K562 (cell line): ENCODE measurements at regions not wholly inside any gene's neighbourhood (a gene's known extent, or its start where the extent isn't known, plus 50 kb on each side); places are given as distances from the start of the nearest gene placed in this dataset.

ENCODE experiments used
- ATAC-seq: fragments of 200-7000 bp; cut with Tn5 transposase; 3 replicates; pipeline ENCODE4 v1.9.1; 2020; ENCODE audit warnings: moderate library complexity
- BruUV-seq: library from RNA; stranded (reverse); fragments of 400-500 nt; replicated peaks from 2 replicates; lab custom pipeline; 2021; lab: Mats Ljungman, UMichigan
- CTCF ChIA-PET: fragments of 300-600 bp; formaldehyde crosslinking; extraction: SDS; loops from one replicate; lab custom pipeline; 2021; ENCODE audit warnings: low intra/inter-chr PET ratio; lab: Yijun Ruan, JAX
- POLR2A ChIA-PET: fragments of 300-600, 350-650 bp; sonication (Branson Sonifier 250); formaldehyde crosslinking; extraction: SDS; loops from one replicate; lab custom pipeline; 2021; ENCODE audit warnings: antibody characterized with exemption, inconsistent platforms; lab: Yijun Ruan, JAX
- DNase-seq, 4 experiments: peaks; one replicate each; pipeline versions ENCODE4 v3.0.0 to v3.0.0-alpha.2; 2011 to 2018; ENCODE audit warnings: low spot score in 3 of 4, mixed read lengths in 3 of 4; ENCODE audit errors: extremely low read depth in 1 of 4
- FAIRE-seq: peaks from 2 replicates; lab custom pipeline; 2011; peaks lifted over from hg19 to GRCh38; lab: Jason Lieb, UNC
- H2AFZ ChIP-seq: 2 replicates; pipeline ENCODE4 v1.6.0; 2011; ENCODE audit warnings: low read depth, low read length, control low read depth, inconsistent platforms
- H3K27ac ChIP-seq: fragments of 200-600 bp; 3 replicates; pipeline ENCODE4 v1.8.0; 2011; ENCODE audit warnings: low read depth, mild to moderate bottlenecking, control low read depth, inconsistent platforms, low read length, moderate library complexity, mixed read lengths; ENCODE audit errors: extremely low read depth
- H3K27me3 ChIP-seq, 2 experiments: fragments of 300-600 bp in 1 of 2; 2 replicates in 1 of 2; 3 replicates in 1 of 2; pipeline versions ENCODE4 v1.6.0 to v1.8.0; 2011; ENCODE audit warnings: inconsistent platforms in 2 of 2, low read length in 2 of 2, mild to moderate bottlenecking in 1 of 2, mixed read lengths in 1 of 2, moderate library complexity in 1 of 2; ENCODE audit not compliant: control insufficient read depth in 2 of 2, insufficient read depth in 2 of 2
- H3K36me3 ChIP-seq: fragments of 300-600 bp; 3 replicates; pipeline ENCODE4 v1.8.0; 2011; ENCODE audit warnings: mild to moderate bottlenecking, low read length, inconsistent platforms; ENCODE audit not compliant: control insufficient read depth, insufficient read depth
- H3K4me1 ChIP-seq, 2 experiments: fragments of 200-600 bp in 1 of 2; replicated peaks in 1 of 2; 2 replicates in 1 of 2; 3 replicates in 1 of 2; pipeline versions ENCODE4 v1.5.1 to v1.8.0; 2011; ENCODE audit warnings: inconsistent platforms in 2 of 2, low read length in 2 of 2, mild to moderate bottlenecking in 1 of 2, mixed read lengths in 1 of 2, moderate library complexity in 1 of 2; ENCODE audit not compliant: control insufficient read depth in 2 of 2, insufficient read depth in 2 of 2
- H3K4me2 ChIP-seq: 2 replicates; pipeline ENCODE4 v1.6.1; 2011; ENCODE audit warnings: low read length, control low read depth, inconsistent platforms, mixed read lengths; ENCODE audit not compliant: insufficient read depth
- H3K4me3 ChIP-seq: fragments of 200-600 bp; sonication (generic), shearing (Covaris generic); 2 replicates; pipeline ENCODE4 v1.5.1; 2016; ENCODE audit warnings: control low read depth, inconsistent platforms
- H3K79me2 ChIP-seq: fragments of 200-600 bp; 3 replicates; pipeline ENCODE4 v1.8.0; 2011; ENCODE audit warnings: low read length, inconsistent platforms; ENCODE audit not compliant: control insufficient read depth, insufficient read depth
- H3K9ac ChIP-seq, 2 experiments: 2 replicates each; pipeline versions ENCODE4 v1.6.0 to v1.6.1; 2011; ENCODE audit warnings: low read depth in 2 of 2, low read length in 2 of 2, control low read depth in 1 of 2, inconsistent platforms in 1 of 2, mild to moderate bottlenecking in 1 of 2, mixed read lengths in 1 of 2; ENCODE audit not compliant: insufficient read depth in 1 of 2
- H3K9me1 ChIP-seq: one replicate; pipeline ENCODE4 v1.6.0; 2011; ENCODE audit warnings: inconsistent platforms, mild to moderate bottlenecking, low read length, moderate library complexity; ENCODE audit not compliant: control insufficient read depth, insufficient read depth
- H3K9me3 ChIP-seq: replicated peaks from 2 replicates; pipeline ENCODE4 v1.5.1; 2011; ENCODE audit warnings: low read depth, low read length, inconsistent platforms; ENCODE audit not compliant: control insufficient read depth, insufficient read depth
- H4K20me1 ChIP-seq: replicated peaks from 2 replicates; pipeline ENCODE4 v1.6.1; 2011; ENCODE audit warnings: low read length, inconsistent platforms, mixed read lengths; ENCODE audit not compliant: control insufficient read depth, insufficient read depth
- ADNP ChIP-seq: fragments of 200-800 bp; sonication (Bioruptor generic); IDR thresholded peaks from 2 replicates; pipeline ENCODE4 v1.6.1; 2016; ENCODE audit warnings: missing genetic modification characterization, missing compliant biosample characterization
- ARHGAP35 ChIP-seq: fragments of 450-650 bp; IDR thresholded peaks from 2 replicates; pipeline ENCODE4 v1.6.1; 2018; ENCODE audit not compliant: partially characterized antibody
- BRCA1 ChIP-seq, 2 experiments: fragments of 450-650 bp in 1 of 2; sonication (generic) in 1 of 2; formaldehyde crosslinking in 1 of 2; IDR thresholded peaks; 2 replicates each; pipeline versions ENCODE4 v1.5.0 to v1.6.1; 2017 to 2020; ENCODE audit warnings: mild to moderate bottlenecking in 1 of 2, missing genetic modification reagents in 1 of 2
- GATAD2A ChIP-seq: fragments of 450-650 bp; IDR thresholded peaks from 2 replicates; pipeline ENCODE4 v1.6.1; 2017
- HEY1 ChIP-seq: fragments of 250-450 bp; sonication (Bioruptor Pico); IDR thresholded peaks from 2 replicates; pipeline ENCODE4 v1.5.0; 2020; ENCODE audit warnings: mild to moderate bottlenecking, moderate library complexity, borderline replicate concordance
- ILK ChIP-seq: fragments of 450-650 bp; IDR thresholded peaks from 2 replicates; pipeline ENCODE4 v1.6.1; 2016; ENCODE audit warnings: missing genetic modification characterization, low read depth, mild to moderate bottlenecking, missing compliant biosample characterization, moderate library complexity, borderline replicate concordance
- NCOA4 ChIP-seq: fragments of 450-650 bp; IDR thresholded peaks from 2 replicates; pipeline ENCODE4 v1.6.1; 2018; ENCODE audit warnings: mild to moderate bottlenecking; ENCODE audit not compliant: partially characterized antibody
- NELFE ChIP-seq: IDR thresholded peaks from 2 replicates; pipeline ENCODE4 v1.6.1; 2011; ENCODE audit warnings: mild to moderate bottlenecking; ENCODE audit not compliant: insufficient read depth, insufficient read length
- NFATC3 ChIP-seq: fragments of 450-650 bp; IDR thresholded peaks from 2 replicates; pipeline ENCODE4 v1.6.1; 2017; ENCODE audit warnings: mild to moderate bottlenecking
- NFYB ChIP-seq: IDR thresholded peaks from 2 replicates; pipeline ENCODE4 v1.6.1; 2011; ENCODE audit warnings: mild to moderate bottlenecking, moderate library complexity; ENCODE audit not compliant: insufficient read length; ENCODE audit errors: extremely low read depth
- POLR2H ChIP-seq: IDR thresholded peaks from 2 replicates; pipeline ENCODE4 v1.6.1; 2016; ENCODE audit warnings: missing genetic modification characterization, low read depth, mild to moderate bottlenecking, control low read depth, missing compliant biosample characterization, moderate library complexity
- PRMT5 ChIP-seq: sonication (generic); formaldehyde crosslinking; IDR thresholded peaks from 2 replicates; pipeline ENCODE4 v1.5.0; 2020; ENCODE audit warnings: missing genetic modification reagents
- RBM39 ChIP-seq: fragments of 200-400 bp; formaldehyde crosslinking; optimal IDR thresholded peaks from 2 replicates; pipeline ENCODE3; 2018; ENCODE audit warnings: low read depth, low read length
- RFX1 ChIP-seq: fragments of 450-650 bp; IDR thresholded peaks from 2 replicates; pipeline ENCODE4 v1.6.1; 2016; ENCODE audit warnings: mild to moderate bottlenecking, moderate library complexity
- SFPQ ChIP-seq: fragments of 200-400 bp; formaldehyde crosslinking; IDR thresholded peaks from 2 replicates; pipeline ENCODE4 v1.6.1; 2017; ENCODE audit warnings: mild to moderate bottlenecking, low read depth, low read length, moderate library complexity
- SMARCA4 ChIP-seq: fragments of 450-650 bp; IDR thresholded peaks from 2 replicates; pipeline ENCODE4 v1.6.1; 2016
- TGIF2 ChIP-seq: sonication (generic); formaldehyde crosslinking; IDR thresholded peaks from 2 replicates; pipeline ENCODE4 v1.8.1; 2022; ENCODE audit warnings: mild to moderate bottlenecking, missing genetic modification reagents, moderate library complexity
- XRCC3 ChIP-seq: fragments of 450-650 bp; IDR thresholded peaks from 2 replicates; pipeline ENCODE4 v1.6.1; 2017; ENCODE audit warnings: mild to moderate bottlenecking, moderate library complexity
- ZNF146 ChIP-seq: IDR thresholded peaks from one replicate; pipeline ENCODE4 v1.6.1; 2018; ENCODE audit warnings: missing compliant biosample characterization; ENCODE audit not compliant: unreplicated experiment
- WGBS: fragments of 100-300 bp; shearing (Covaris generic); methylation state at CpG from one replicate; pipeline ENCODE4 v1.1.6; 2016; ENCODE audit warnings: low coverage, mixed read lengths; ENCODE audit not compliant: insufficient coverage; ENCODE audit errors: missing lambda C conversion rate; 5-methylcytosine and 5-hydroxymethylcytosine counted together
- in situ Hi-C: fragments of 300-500 bp; cut with MboI; formaldehyde crosslinking; loops from 4 replicates; pipeline ENCODE4 v1.15.0; 2018; ENCODE audit warnings: inconsistent platforms, mixed read lengths
- intact Hi-C: fragments of 100-400 bp; cut with micrococcal nuclease; formaldehyde crosslinking; loops from 2 replicates; pipeline ENCODE4 v1.14.2; 2022

- Histone ChIP-seq H3K9me1 (no peaks in the 10 kb centered on the region), H4K20me1 (no peaks in the 10 kb centered on the region), H3K4me2 (no peak overlapping the region), H3K9ac (no peak overlapping the region), H3K27ac (no peak overlapping the region), H3K36me3 (no peaks in the 10 kb centered on the region), H3K9me3 (no peaks in the 10 kb centered on the region), H3K79me2 (no peaks in the 10 kb centered on the region), H3K4me1 (no peaks in the 10 kb centered on the region), H2AFZ (no peak overlapping the region), H3K4me3 (no peak overlapping the region), H3K27me3 (no peaks in the 10 kb centered on the region)
- POLR2A ChIA-PET: no interaction called here
- ATAC-seq (no peak), FAIRE-seq (no peak), DNase-seq (no peak)
- TF ChIP-seq NFYB (no peak), SMARCA4 (no peak), ARHGAP35 (no peak), GATAD2A (no peak), NFATC3 (no peak), BRCA1 (IDR thresholded peaks at IDR 0.05) (no peak), BRCA1 (CRISPR knock-in tag; IDR thresholded peaks at IDR 0.05) (no peak), ILK (no peak), TGIF2 (no peak), ADNP (tag) (no peak)
- WGBS: 0% methylated on average over 1 of the region's 1 CpG
- in situ Hi-C loops: no loop called here
- intact Hi-C loops: no loop called here
- BruUV-seq: no TSS peak
- CTCF ChIA-PET: no interaction called here
Measured at GRCh38 chr5:165560648-165561047, 2055.2 kb downstream of the MAT2B start.

- Histone ChIP-seq H3K9me1 (no peaks in the 10 kb centered on the region), H3K79me2 (no peaks in the 10 kb centered on the region), H2AFZ (no peak overlapping the region), H3K4me3 (no peak overlapping the region), H3K9me3 (no peaks in the 10 kb centered on the region), H3K27ac (no peak overlapping the region), H3K4me1 (no peaks in the 10 kb centered on the region), H4K20me1 (no peaks in the 10 kb centered on the region), H3K4me2 (no peak overlapping the region), H3K9ac (no peak overlapping the region), H3K36me3 (no peaks in the 10 kb centered on the region), H3K27me3 (no peaks in the 10 kb centered on the region)
- intact Hi-C loops: no loop called here
- WGBS: 0% methylated on average over 4 of the region's 4 CpGs
- FAIRE-seq (no peak), ATAC-seq (no peak), DNase-seq (no peak)
- in situ Hi-C loops: no loop called here
- ChIA-PET POLR2A (no interaction called here), CTCF (no interaction called here)
- no TSS peak for BruUV-seq
- no peak for TF ChIP-seq RBM39
- no peak for TF ChIP-seq SFPQ
- TF ChIP-seq NELFE: no peak
- no peak for TF ChIP-seq ZNF146
- no peak for TF ChIP-seq PRMT5
- TF ChIP-seq RFX1: no peak
- no peak for TF ChIP-seq NCOA4
- no peak for TF ChIP-seq XRCC3
- no peak for TF ChIP-seq HEY1 (CRISPR knock-in tag)
- TF ChIP-seq POLR2H (tag): no peak
Measured at GRCh38 chr5:165565911-165566310, 2060.5 kb downstream of the MAT2B start.
